H1 (cell line): ENCODE measurements at regions not wholly inside any gene's neighbourhood (a gene's known extent, or its start where the extent isn't known, plus 50 kb on each side); places are given as distances from the start of the nearest gene placed in this dataset.

ENCODE experiments used
- CTCF ChIA-PET: fragments of 300-600 bp; sonication (Branson Sonifier 250); formaldehyde crosslinking; loops from one replicate; lab custom pipeline; 2021; ENCODE audit not compliant: partially characterized antibody; lab: Charles Lee
- POLR2A ChIA-PET: fragments of 300-600 bp; sonication (Branson Sonifier 250); formaldehyde crosslinking; loops from one replicate; lab custom pipeline; 2021; ENCODE audit warnings: inconsistent platforms; ENCODE audit not compliant: partially characterized antibody; lab: Charles Lee
- DNase-seq, 2 experiments: peaks; one replicate each; pipeline versions ENCODE4 v3.0.0 to v3.0.0-alpha.2; 2010 to 2022; ENCODE audit warnings: low spot score in 2 of 2, low read depth in 1 of 2, mixed read lengths in 1 of 2
- FAIRE-seq: peaks from 2 replicates; lab custom pipeline; 2011; peaks lifted over from hg19 to GRCh38; lab: Jason Lieb, UNC
- H2AFZ ChIP-seq: 2 replicates; pipeline ENCODE4 v1.8.1; 2012; ENCODE audit warnings: low read length, inconsistent platforms
- H2AK5ac ChIP-seq: 2 replicates; pipeline ENCODE4 v1.6.1; 2013; ENCODE audit warnings: low read depth, low read length
- H2BK120ac ChIP-seq: replicated peaks from 2 replicates; pipeline ENCODE3; 2013; ENCODE audit warnings: low read depth, low read length, inconsistent platforms
- H2BK12ac ChIP-seq: 2 replicates; pipeline ENCODE4 v1.6.1; 2013; ENCODE audit warnings: low read depth, low read length
- H2BK15ac ChIP-seq: 2 replicates; pipeline ENCODE4 v1.6.1; 2013; ENCODE audit warnings: low read length
- H2BK20ac ChIP-seq: 2 replicates; pipeline ENCODE4 v1.6.1; 2013; ENCODE audit warnings: low read length
- H2BK5ac ChIP-seq: 2 replicates; pipeline ENCODE4 v1.6.1; 2013; ENCODE audit warnings: low read depth, low read length
- H3K14ac ChIP-seq: 2 replicates; pipeline ENCODE4 v1.6.1; 2013; ENCODE audit warnings: inconsistent platforms; ENCODE audit not compliant: insufficient read length
- H3K18ac ChIP-seq: 2 replicates; pipeline ENCODE4 v1.6.1; 2013; ENCODE audit warnings: low read length; ENCODE audit errors: extremely low read depth
- H3K23ac ChIP-seq: 2 replicates; pipeline ENCODE4 v1.6.1; 2013; ENCODE audit warnings: inconsistent platforms; ENCODE audit not compliant: insufficient read length
- H3K23me2 ChIP-seq: 2 replicates; pipeline ENCODE4 v1.6.1; 2013; ENCODE audit warnings: low read depth, low read length
- H3K27ac ChIP-seq: 2 replicates; pipeline ENCODE4 v1.6.1; 2011; ENCODE audit warnings: low read depth, low read length, inconsistent platforms
- H3K27me3 ChIP-seq, 4 experiments: replicated peaks in 1 of 4; 1 replicate in 1 of 4; 2 replicates in 3 of 4; pipeline versions ENCODE4 v1.6.1 to v1.8.1; 2011 to 2013; ENCODE audit warnings: low read length in 3 of 4, mild to moderate bottlenecking in 3 of 4, inconsistent platforms in 2 of 4, mixed read lengths in 2 of 4, moderate library complexity in 1 of 4; ENCODE audit not compliant: control insufficient read depth in 3 of 4, insufficient read depth in 3 of 4; ENCODE audit errors: extremely low read depth in 1 of 4
- H3K36me3 ChIP-seq, 4 experiments: 2 replicates each; pipeline versions ENCODE4 v1.6.1 to v1.8.1; 2011 to 2013; ENCODE audit warnings: mild to moderate bottlenecking in 4 of 4, low read length in 3 of 4, moderate library complexity in 2 of 4, control low read depth in 1 of 4, inconsistent platforms in 1 of 4; ENCODE audit not compliant: insufficient read depth in 4 of 4, control insufficient read depth in 2 of 4
- H3K4ac ChIP-seq: replicated peaks from 2 replicates; pipeline ENCODE3; 2013; ENCODE audit warnings: low read length, low read depth, mixed read lengths, inconsistent platforms; ENCODE audit not compliant: insufficient read length
- H3K4me1 ChIP-seq, 4 experiments: replicated peaks in 1 of 4; 1 replicate in 1 of 4; 2 replicates in 3 of 4; pipeline versions ENCODE4 v1.6.1 to v1.8.1; 2011 to 2013; ENCODE audit warnings: low read length in 3 of 4, inconsistent platforms in 2 of 4, mixed read lengths in 1 of 4; ENCODE audit not compliant: insufficient read depth in 4 of 4, control insufficient read depth in 3 of 4
- H3K4me2 ChIP-seq, 2 experiments: 2 replicates each; pipeline versions ENCODE4 v1.6.1 to v1.8.1; 2011 to 2013; ENCODE audit warnings: low read depth in 2 of 2, low read length in 2 of 2, control low read depth in 1 of 2, inconsistent platforms in 1 of 2, mild to moderate bottlenecking in 1 of 2; ENCODE audit not compliant: insufficient read depth in 1 of 2
- H3K4me3 ChIP-seq, 4 experiments: fragments of 200-600, 300-600 bp in 1 of 4; sonication (generic), shearing (Covaris generic), sonication (Bioruptor Twin) in 1 of 4; 2 replicates each; pipeline versions ENCODE4 v1.5.1 to v1.8.1; 2011 to 2016; ENCODE audit warnings: low read length in 4 of 4, low read depth in 3 of 4, control low read depth in 2 of 4, inconsistent platforms in 2 of 4, mild to moderate bottlenecking in 2 of 4, mixed read lengths in 1 of 4, moderate library complexity in 1 of 4; ENCODE audit not compliant: insufficient read depth in 2 of 4; ENCODE audit errors: extremely low read depth in 1 of 4
- H3K56ac ChIP-seq: replicated peaks from 2 replicates; pipeline ENCODE3; 2013; ENCODE audit warnings: low read depth, mild to moderate bottlenecking, mixed read lengths, low read length, inconsistent platforms; ENCODE audit not compliant: insufficient read length
- H3K79me1 ChIP-seq: 2 replicates; pipeline ENCODE4 v1.6.1; 2013; ENCODE audit warnings: low read depth, low read length, control low read depth
- H3K79me2 ChIP-seq, 2 experiments: 2 replicates each; pipeline versions ENCODE4 v1.6.1 to v1.8.1; 2012 to 2013; ENCODE audit warnings: low read length in 2 of 2, mild to moderate bottlenecking in 2 of 2, inconsistent platforms in 1 of 2; ENCODE audit not compliant: insufficient read depth in 2 of 2, control insufficient read depth in 1 of 2
- H3K9ac ChIP-seq, 4 experiments: replicated peaks in 1 of 4; 1 replicate in 1 of 4; 2 replicates in 3 of 4; pipeline versions ENCODE4 v1.6.1 to v1.8.1; 2011 to 2013; ENCODE audit warnings: low read depth in 3 of 4, low read length in 3 of 4, control low read depth in 2 of 4, mild to moderate bottlenecking in 2 of 4, moderate library complexity in 2 of 4, inconsistent platforms in 1 of 4; ENCODE audit errors: extremely low read depth in 1 of 4
- H3K9me3 ChIP-seq, 2 experiments: 2 replicates each; pipeline versions ENCODE4 v1.6.1 to v1.8.1; 2012 to 2013; ENCODE audit warnings: mild to moderate bottlenecking in 2 of 2, moderate library complexity in 2 of 2, control low read depth in 1 of 2, inconsistent platforms in 1 of 2, low read depth in 1 of 2, low read length in 1 of 2, mixed read lengths in 1 of 2; ENCODE audit not compliant: insufficient read depth in 2 of 2
- H4K20me1 ChIP-seq, 2 experiments: replicated peaks in 1 of 2; 2 replicates each; pipeline versions ENCODE3 to v1.8.1; 2011 to 2013; ENCODE audit warnings: inconsistent platforms in 2 of 2, low read length in 2 of 2, mild to moderate bottlenecking in 1 of 2; ENCODE audit not compliant: insufficient read depth in 2 of 2, control insufficient read depth in 1 of 2
- H4K5ac ChIP-seq: 2 replicates; pipeline ENCODE4 v1.6.1; 2013; ENCODE audit warnings: low read length, low read depth, mixed read lengths, inconsistent platforms; ENCODE audit not compliant: insufficient read length
- H4K8ac ChIP-seq: 2 replicates; pipeline ENCODE4 v1.8.0; 2013; ENCODE audit warnings: mild to moderate bottlenecking, moderate library complexity, low read length, inconsistent platforms; ENCODE audit not compliant: insufficient read depth; ENCODE audit errors: extremely low read depth
- H4K91ac ChIP-seq: replicated peaks from 2 replicates; pipeline ENCODE3; 2013; ENCODE audit warnings: low read length, mixed read lengths, inconsistent platforms; ENCODE audit not compliant: insufficient read length
- ATF3 ChIP-seq: IDR thresholded peaks from 2 replicates; pipeline ENCODE4 v1.6.1; 2011; ENCODE audit warnings: low read depth, mild to moderate bottlenecking, low read length; ENCODE audit not compliant: insufficient read depth
- BCL11A ChIP-seq, 2 experiments: IDR thresholded peaks; one replicate each; pipeline ENCODE4 v1.6.1; 2011; ENCODE audit warnings: low read depth in 2 of 2, low read length in 2 of 2, mild to moderate bottlenecking in 2 of 2
- BRCA1 ChIP-seq: IDR thresholded peaks from 2 replicates; pipeline ENCODE4 v1.6.1; 2012; ENCODE audit warnings: low read depth, low read length, improper control_type of control experiment
- PHF8 ChIP-seq: fragments of 200-600 bp; sonication (generic); conservative IDR thresholded peaks from 2 replicates; pipeline ENCODE4 v1.7.1; 2012; ENCODE audit warnings: low read depth, mild to moderate bottlenecking, inconsistent platforms, low read length, moderate library complexity
- RNF2 ChIP-seq: fragments of 200-900, 300-1000 bp; sonication (generic); IDR thresholded peaks from 2 replicates; pipeline ENCODE4 v1.7.1; 2016; ENCODE audit warnings: borderline replicate concordance, low read depth, mild to moderate bottlenecking, antibody characterized with exemption, low read length; ENCODE audit not compliant: poor library complexity, severe bottlenecking; ENCODE audit errors: missing control alignments
- RXRA ChIP-seq: IDR thresholded peaks from 2 replicates; pipeline ENCODE4 v1.6.1; 2011; ENCODE audit warnings: low read depth, mild to moderate bottlenecking, low read length, moderate library complexity; ENCODE audit not compliant: insufficient read depth
- SP2 ChIP-seq: IDR thresholded peaks from 2 replicates; pipeline ENCODE4 v1.6.1; 2012; ENCODE audit warnings: mild to moderate bottlenecking, low read length, inconsistent platforms
- TBP ChIP-seq: IDR thresholded peaks from 2 replicates; pipeline ENCODE4 v1.6.1; 2011; ENCODE audit warnings: low read depth, low read length, improper control_type of control experiment
- TCF12 ChIP-seq: IDR thresholded peaks from 2 replicates; pipeline ENCODE4 v1.6.1; 2011; ENCODE audit warnings: low read depth, mild to moderate bottlenecking, low read length
- YY1 ChIP-seq: IDR thresholded peaks from 2 replicates; pipeline ENCODE4 v1.6.1; 2011; ENCODE audit warnings: low read depth, mild to moderate bottlenecking, low read length
- WGBS, 2 experiments: shearing (Covaris generic) in 1 of 2; methylation state at CpG; one replicate each; pipeline versions ENCODE4 v1.1.6 to v1.1.7; 2013 to 2015; ENCODE audit warnings: low lambda C conversion rate in 2 of 2, mixed read lengths in 2 of 2, inconsistent platforms in 1 of 2, low coverage in 1 of 2, missing lambda C conversion rate in 1 of 2; ENCODE audit not compliant: insufficient replicate concordance in 2 of 2, insufficient coverage in 1 of 2, insufficient read length in 1 of 2; ENCODE audit errors: extremely low coverage in 1 of 2, missing lambda C conversion rate in 1 of 2; 5-methylcytosine and 5-hydroxymethylcytosine counted together
- TF ChIP-seq, protein P1 (sequence below), 3 experiments: IDR thresholded peaks; 1 replicate in 2 of 3; 2 replicates in 1 of 3; pipeline versions ENCODE4 v1.5.1 to v1.6.1; 2011; ENCODE audit warnings: low read length in 3 of 3, mild to moderate bottlenecking in 3 of 3, inconsistent platforms in 2 of 3, low read depth in 1 of 3, moderate library complexity in 1 of 3; ENCODE audit not compliant: insufficient read depth in 1 of 3; ENCODE audit errors: control extremely low read depth in 1 of 3

- no peak overlapping the region for H3K27ac ChIP-seq
- no peak overlapping the region for H2BK5ac ChIP-seq
- H2BK120ac ChIP-seq: no peak overlapping the region
- 90% methylated on average over 4 of the region's 4 CpGs; no CpG with 5 or more reads in 1 of the 2 experiments for WGBS, 2 experiments
- no peak overlapping the region for H4K5ac ChIP-seq
- H2AK5ac ChIP-seq: 0 out of 2 replicates have a peak overlapping the region, but pooled peaks have one; percentile 65
- H3K9me3 ChIP-seq: no peaks in the 10 kb centered on the region
- H2BK20ac ChIP-seq: no peak overlapping the region
- H3K9ac ChIP-seq: no peak overlapping the region
- H3K23me2 ChIP-seq: no peaks in the 10 kb centered on the region
- no peaks in the 10 kb centered on the region for H3K79me1 ChIP-seq
- H4K8ac ChIP-seq: no peak overlapping the region
- H3K4me3 ChIP-seq: no peak overlapping the region
- no peaks in the 10 kb centered on the region for H3K36me3 ChIP-seq
- no peak overlapping the region for H3K14ac ChIP-seq
- H2AFZ ChIP-seq: no peak overlapping the region
- H4K91ac ChIP-seq: no peak overlapping the region
- H3K4ac ChIP-seq: no peak overlapping the region
- H3K4me2 ChIP-seq: no peak overlapping the region
- DNase-seq (no peak), FAIRE-seq (no peak)
- H4K20me1 ChIP-seq: no peaks in the 10 kb centered on the region
- H3K23ac ChIP-seq: no peak overlapping the region
- ChIA-PET CTCF (interaction anchor here (0.7 to 3.0 kb wide), 6 partner anchors 9 to 256 kb away, joined by 3 to 7 read pairs (median 4); no protein-coding TSS in a partner anchor), POLR2A (interaction anchor here (1.0 to 1.4 kb wide), 2 partner anchors 11 to 15 kb away, joined by 3 read pairs; no protein-coding TSS in a partner anchor)
- H3K56ac ChIP-seq: no peak overlapping the region
- H3K27me3 ChIP-seq: no peaks in the 10 kb centered on the region; a peak in 1 of 7 replicates
- peak overlapping the region; percentile 48; the same call in 1 of the 2 replicates for H3K18ac ChIP-seq
- peaks cover 0 to 4% (median 0%) of the 10 kb centered on the region in 4 experiments; a peak in 1 of 7 replicates for H3K4me1 ChIP-seq
- no peaks in the 10 kb centered on the region for H3K79me2 ChIP-seq
- no peak overlapping the region for H2BK12ac ChIP-seq
- H2BK15ac ChIP-seq: no peak overlapping the region
- TF ChIP-seq BCL11A (IDR thresholded peaks at IDR 0.05; ENCODE audit: low read depth in 2 of 2, low read length in 2 of 2) (no peak), TBP (no peak), TCF12 (no peak), PHF8 (no peak), ATF3 (no peak), YY1 (no peak), RNF2 (no peak), BRCA1 (no peak), SP2 (no peak), RXRA (no peak)
- TF ChIP-seq, protein P1, sequence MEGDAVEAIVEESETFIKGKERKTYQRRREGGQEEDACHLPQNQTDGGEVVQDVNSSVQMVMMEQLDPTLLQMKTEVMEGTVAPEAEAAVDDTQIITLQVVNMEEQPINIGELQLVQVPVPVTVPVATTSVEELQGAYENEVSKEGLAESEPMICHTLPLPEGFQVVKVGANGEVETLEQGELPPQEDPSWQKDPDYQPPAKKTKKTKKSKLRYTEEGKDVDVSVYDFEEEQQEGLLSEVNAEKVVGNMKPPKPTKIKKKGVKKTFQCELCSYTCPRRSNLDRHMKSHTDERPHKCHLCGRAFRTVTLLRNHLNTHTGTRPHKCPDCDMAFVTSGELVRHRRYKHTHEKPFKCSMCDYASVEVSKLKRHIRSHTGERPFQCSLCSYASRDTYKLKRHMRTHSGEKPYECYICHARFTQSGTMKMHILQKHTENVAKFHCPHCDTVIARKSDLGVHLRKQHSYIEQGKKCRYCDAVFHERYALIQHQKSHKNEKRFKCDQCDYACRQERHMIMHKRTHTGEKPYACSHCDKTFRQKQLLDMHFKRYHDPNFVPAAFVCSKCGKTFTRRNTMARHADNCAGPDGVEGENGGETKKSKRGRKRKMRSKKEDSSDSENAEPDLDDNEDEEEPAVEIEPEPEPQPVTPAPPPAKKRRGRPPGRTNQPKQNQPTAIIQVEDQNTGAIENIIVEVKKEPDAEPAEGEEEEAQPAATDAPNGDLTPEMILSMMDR (IDR thresholded peaks at IDR 0.05; ENCODE audit: control extremely low read depth in 1 of 3, insufficient read depth in 1 of 3, low read depth in 1 of 3, low read length in 3 of 3): no peak
Observed at GRCh38 chr6:44025226-44025625, 102.0 kb downstream of the MRPL14 start.
